ENCODE measurements at regions not wholly inside any gene's neighbourhood (a gene's known extent, or its start where the extent isn't known, plus 50 kb on each side); places are given as distances from the start of the nearest gene placed in this dataset.
"Not testable (repeated sequence)": the region's sequence is repeated elsewhere in the genome, so short reads cannot be mapped to it uniquely, and the experiment has no call there.

DNA sequence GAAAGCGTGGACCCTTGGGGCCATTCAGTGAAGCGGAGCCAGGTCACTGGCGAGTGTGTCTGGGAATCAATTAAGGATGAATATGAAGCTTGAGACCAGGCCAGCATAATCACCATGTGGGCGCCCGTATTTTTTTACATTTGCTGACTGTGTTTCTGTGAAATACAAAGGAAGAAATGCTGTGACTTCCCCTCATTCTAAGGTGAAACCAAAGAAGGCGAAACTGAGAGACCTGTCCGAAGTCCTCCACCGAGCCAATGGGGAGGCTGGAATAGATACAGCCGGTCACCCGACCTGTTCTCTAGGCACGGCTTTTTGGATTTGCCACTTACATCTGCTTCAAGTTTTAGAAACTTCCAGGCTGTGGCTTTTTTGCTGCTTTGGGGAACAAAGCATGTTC, 59.3 kb upstream of the DRD5 start:
- TF ChIP-seq CTCF, POLR2A (IDR thresholded peaks at IDR 0.05): not testable (repeated sequence)

Measured in testis (tissue), 2 donors.